RWPE2 (cell line): ENCODE measurements at regions not wholly inside any gene's neighbourhood (a gene's known extent, or its start where the extent isn't known, plus 50 kb on each side); places are given as distances from the start of the nearest gene placed in this dataset.

ENCODE experiments used
- ATAC-seq: fragments of 200-7000 bp; cut with Tn5 transposase; 3 replicates; pipeline ENCODE4 v1.9.1; 2021; ENCODE audit warnings: low read depth
- DNase-seq: peaks from one replicate; pipeline ENCODE4 v3.0.0-alpha.2; 2020; ENCODE audit warnings: low spot score
- H3K27ac ChIP-seq: fragments of 450-650 bp; 2 replicates; pipeline ENCODE4 v1.5.1; 2017; ENCODE audit warnings: mild to moderate bottlenecking; ENCODE audit not compliant: poor library complexity, severe bottlenecking
- H3K27me3 ChIP-seq: fragments of 250-450 bp; sonication (Bioruptor Pico); 2 replicates; pipeline ENCODE4 v1.5.1; 2021; ENCODE audit warnings: mild to moderate bottlenecking, moderate library complexity; ENCODE audit not compliant: insufficient read depth, poor library complexity, severe bottlenecking
- H3K36me3 ChIP-seq: fragments of 250-450 bp; sonication (Bioruptor Pico); 2 replicates; pipeline ENCODE4 v1.5.1; 2020; ENCODE audit warnings: low read depth, mild to moderate bottlenecking, moderate library complexity
- H3K4me1 ChIP-seq: fragments of 250-450 bp; sonication (Bioruptor Pico); 2 replicates; pipeline ENCODE4 v1.5.1; 2021; ENCODE audit warnings: mild to moderate bottlenecking, moderate library complexity; ENCODE audit not compliant: insufficient read depth, poor library complexity, severe bottlenecking
- H3K4me3 ChIP-seq: fragments of 250-450 bp; sonication (Bioruptor Pico); 2 replicates; pipeline ENCODE4 v1.5.1; 2021; ENCODE audit warnings: mild to moderate bottlenecking, moderate library complexity; ENCODE audit not compliant: severe bottlenecking
- H3K9me3 ChIP-seq: fragments of 250-450 bp; sonication (Bioruptor Pico); 2 replicates; pipeline ENCODE4 v1.5.1; 2021; ENCODE audit warnings: mild to moderate bottlenecking, moderate library complexity; ENCODE audit not compliant: severe bottlenecking
- CTCF ChIP-seq: fragments of 450-650 bp; IDR thresholded peaks from one replicate; pipeline ENCODE4 v1.5.1; 2017; ENCODE audit warnings: mild to moderate bottlenecking, moderate library complexity; ENCODE audit not compliant: poor library complexity, severe bottlenecking

- ATAC-seq (no peak), DNase-seq (no peak)
- no peaks in the 10 kb centered on the region for H3K36me3 ChIP-seq
- H3K4me1 ChIP-seq, result peaks cover 6% of the 10 kb centered on the region
- H3K27me3 ChIP-seq, result no peaks in the 10 kb centered on the region
- no peak for TF ChIP-seq CTCF
- no peaks in the 10 kb centered on the region for H3K9me3 ChIP-seq
- H3K27ac ChIP-seq, result no peak overlapping the region
- H3K4me3 ChIP-seq, result no peak overlapping the region
These were observed 52.7 kb upstream of the WNT7B start for GRCh38 chr22:46029574-46030200.

GRCh38 chr22:46030231-46030880 is 53.4 kb upstream of the WNT7B start:
- ATAC-seq (no peak), DNase-seq (no peak)
- Histone ChIP-seq H3K9me3 (no peaks in the 10 kb centered on the region), H3K27ac (no peak overlapping the region), H3K27me3 (no peaks in the 10 kb centered on the region), H3K36me3 (no peaks in the 10 kb centered on the region), H3K4me1 (peaks cover 11% of the 10 kb centered on the region), H3K4me3 (no peak overlapping the region)
- TF ChIP-seq CTCF, result no peak

- H3K9me3 ChIP-seq, result no peaks in the 10 kb centered on the region
- no peaks in the 10 kb centered on the region for H3K27me3 ChIP-seq
- TF ChIP-seq CTCF, result no peak
- ATAC-seq (no peak), DNase-seq (no peak)
- peaks cover 11% of the 10 kb centered on the region for H3K4me1 ChIP-seq
- H3K36me3 ChIP-seq, result no peaks in the 10 kb centered on the region
- H3K27ac ChIP-seq, result no peak overlapping the region
- no peak overlapping the region for H3K4me3 ChIP-seq
These were observed 54.1 kb upstream of the WNT7B start for GRCh38 chr22:46031066-46031465.

- no peaks in the 10 kb centered on the region for H3K36me3 ChIP-seq
- TF ChIP-seq CTCF, result no peak
- no peak overlapping the region for H3K4me3 ChIP-seq
- peaks cover 11% of the 10 kb centered on the region for H3K4me1 ChIP-seq
- H3K27ac ChIP-seq, result no peak overlapping the region
- no peaks in the 10 kb centered on the region for H3K27me3 ChIP-seq
- no peak for ATAC-seq
- no peak for DNase-seq
- no peaks in the 10 kb centered on the region for H3K9me3 ChIP-seq
These were observed 54.6 kb upstream of the WNT7B start for GRCh38 chr22:46031557-46031956.
